ENCODE measurements at regions not wholly inside any gene's neighbourhood (a gene's known extent, or its start where the extent isn't known, plus 50 kb on each side); places are given as distances from the start of the nearest gene placed in this dataset.

- TF ChIP-seq POLR2A (IDR thresholded peaks at IDR 0.05) (no peak), CTCF (IDR thresholded peaks at IDR 0.05) (no peak)
These were observed 136.7 kb upstream of the TLE3 start for GRCh38 chr15:70234256-70234905.
